H9 (cell line): ENCODE measurements at regions not wholly inside any gene's neighbourhood (a gene's known extent, or its start where the extent isn't known, plus 50 kb on each side); places are given as distances from the start of the nearest gene placed in this dataset.

Experiments used
- DNase-seq: peaks from one replicate; pipeline ENCODE4 v3.0.0-alpha.2; 2017
- H2AFZ ChIP-seq: one replicate; pipeline ENCODE4 v1.6.1; 2013; ENCODE audit warnings: mild to moderate bottlenecking, low read length, control low read depth, moderate library complexity
- H2AK5ac ChIP-seq: 2 replicates; pipeline ENCODE4 v1.6.1; 2013; ENCODE audit warnings: low read length, control low read depth, mixed read lengths; ENCODE audit not compliant: insufficient read length
- H2BK120ac ChIP-seq: one replicate; pipeline ENCODE4 v1.6.1; 2013; ENCODE audit warnings: low read depth, mild to moderate bottlenecking, low read length, control low read depth, inconsistent platforms; ENCODE audit not compliant: poor library complexity, severe bottlenecking
- H2BK12ac ChIP-seq: 2 replicates; pipeline ENCODE4 v1.6.1; 2013; ENCODE audit warnings: low read length, control low read depth, mixed read lengths, low read depth; ENCODE audit not compliant: insufficient read length
- H2BK15ac ChIP-seq: 2 replicates; pipeline ENCODE4 v1.6.1; 2013; ENCODE audit warnings: low read depth, low read length, control low read depth
- H2BK20ac ChIP-seq: one replicate; pipeline ENCODE4 v1.6.1; 2013; ENCODE audit warnings: low read depth, mild to moderate bottlenecking, low read length, control low read depth, inconsistent platforms; ENCODE audit not compliant: poor library complexity, severe bottlenecking
- H2BK5ac ChIP-seq: 2 replicates; pipeline ENCODE4 v1.6.1; 2013; ENCODE audit warnings: low read length, control low read depth, mixed read lengths; ENCODE audit not compliant: insufficient read length
- H3K14ac ChIP-seq: 2 replicates; pipeline ENCODE4 v1.6.1; 2013; ENCODE audit warnings: low read length, control low read depth; ENCODE audit not compliant: insufficient read depth
- H3K18ac ChIP-seq: 2 replicates; pipeline ENCODE4 v1.6.1; 2013; ENCODE audit warnings: low read depth, mild to moderate bottlenecking, mixed read lengths, low read length, control low read depth; ENCODE audit not compliant: insufficient read length
- H3K23ac ChIP-seq: 2 replicates; pipeline ENCODE4 v1.6.1; 2013; ENCODE audit warnings: low read length, control low read depth, mixed read lengths, low read depth; ENCODE audit not compliant: insufficient read length
- H3K23me2 ChIP-seq: 2 replicates; pipeline ENCODE4 v1.6.1; 2013; ENCODE audit warnings: low read depth, mild to moderate bottlenecking, mixed read lengths, low read length, control low read depth; ENCODE audit not compliant: insufficient read length, poor library complexity, severe bottlenecking
- H3K27ac ChIP-seq: 2 replicates; pipeline ENCODE4 v1.5.1; 2013; ENCODE audit warnings: low read length, control low read depth, mixed read lengths, low read depth; ENCODE audit not compliant: insufficient read length
- H3K27me3 ChIP-seq: 2 replicates; pipeline ENCODE4 v1.6.1; 2013; ENCODE audit warnings: low read length, control low read depth, inconsistent platforms; ENCODE audit not compliant: insufficient read depth
- H3K4ac ChIP-seq: 2 replicates; pipeline ENCODE4 v1.6.1; 2013; ENCODE audit warnings: low read depth, mild to moderate bottlenecking, control low read depth, inconsistent platforms, low read length, moderate library complexity
- H3K4me1 ChIP-seq: 2 replicates; pipeline ENCODE4 v1.6.1; 2013; ENCODE audit warnings: low read length, control low read depth, inconsistent platforms; ENCODE audit not compliant: insufficient read depth
- H3K4me2 ChIP-seq: 2 replicates; pipeline ENCODE4 v1.6.1; 2013; ENCODE audit warnings: low read length, control low read depth, mixed read lengths; ENCODE audit not compliant: insufficient read length, insufficient read depth
- H3K56ac ChIP-seq: 2 replicates; pipeline ENCODE4 v1.6.1; 2013; ENCODE audit warnings: low read depth, mild to moderate bottlenecking, mixed read lengths, low read length, control low read depth; ENCODE audit not compliant: insufficient read length
- H3K79me1 ChIP-seq: 2 replicates; pipeline ENCODE4 v1.6.1; 2013; ENCODE audit warnings: low read depth, mild to moderate bottlenecking, moderate library complexity, low read length, control low read depth, inconsistent platforms; ENCODE audit not compliant: insufficient read depth, poor library complexity, severe bottlenecking
- H3K79me2 ChIP-seq: 2 replicates; pipeline ENCODE4 v1.6.1; 2013; ENCODE audit warnings: low read length, control low read depth, inconsistent platforms; ENCODE audit not compliant: insufficient read depth
- H3K9ac ChIP-seq: 2 replicates; pipeline ENCODE4 v1.6.1; 2013; ENCODE audit warnings: low read length, control low read depth, mixed read lengths; ENCODE audit not compliant: insufficient read length; ENCODE audit errors: extremely low read depth
- H3K9me3 ChIP-seq: one replicate; pipeline ENCODE4 v1.6.1; 2013; ENCODE audit warnings: low read depth, low read length, inconsistent platforms; ENCODE audit not compliant: control insufficient read depth
- H3T11ph ChIP-seq: one replicate; pipeline ENCODE4 v1.6.1; 2013; ENCODE audit warnings: mild to moderate bottlenecking, low read length, control low read depth, inconsistent platforms
- H4K20me1 ChIP-seq: one replicate; pipeline ENCODE4 v1.6.1; 2013; ENCODE audit not compliant: control insufficient read depth, insufficient read length, insufficient read depth
- H4K5ac ChIP-seq: 2 replicates; pipeline ENCODE4 v1.6.1; 2013; ENCODE audit warnings: low read depth, mild to moderate bottlenecking, mixed read lengths, low read length, control low read depth; ENCODE audit not compliant: insufficient read length
- H4K8ac ChIP-seq: replicated peaks from 2 replicates; pipeline ENCODE4 v1.6.1; 2013; ENCODE audit warnings: low read length, control low read depth, mixed read lengths, low read depth; ENCODE audit not compliant: insufficient read length
- H4K91ac ChIP-seq: 2 replicates; pipeline ENCODE4 v1.6.1; 2013; ENCODE audit warnings: low read depth, mild to moderate bottlenecking, moderate library complexity, mixed read lengths, low read length, control low read depth; ENCODE audit not compliant: insufficient read length
- H3K27ac Mint-ChIP-seq, 3 experiments: 2 replicates in 2 of 3; 3 replicates in 1 of 3; pipeline ENCODE4 v1.8.0; 2020 to 2021; ENCODE audit warnings: mixed read lengths in 3 of 3, mild to moderate bottlenecking in 1 of 3, moderate library complexity in 1 of 3
- H3K27me3 Mint-ChIP-seq: 2 replicates; pipeline ENCODE4 v1.8.0; 2021; ENCODE audit warnings: low read depth, mild to moderate bottlenecking, moderate library complexity, mixed read lengths
- H3K36me3 Mint-ChIP-seq, 3 experiments: 2 replicates in 2 of 3; 3 replicates in 1 of 3; pipeline ENCODE4 v1.8.0; 2020 to 2021; ENCODE audit warnings: low read depth in 3 of 3, mixed read lengths in 3 of 3; ENCODE audit not compliant: insufficient read depth in 1 of 3
- H3K4me1 Mint-ChIP-seq, 2 experiments: 2 replicates each; pipeline ENCODE4 v1.8.0; 2020; ENCODE audit warnings: mixed read lengths in 2 of 2
- H3K4me3 Mint-ChIP-seq, 2 experiments: 2 replicates in 1 of 2; 3 replicates in 1 of 2; pipeline ENCODE4 v1.8.0; 2020 to 2021; ENCODE audit warnings: mild to moderate bottlenecking in 2 of 2, mixed read lengths in 2 of 2, moderate library complexity in 1 of 2
- H3K9me3 Mint-ChIP-seq, 2 experiments: 2 replicates in 1 of 2; 3 replicates in 1 of 2; pipeline ENCODE4 v1.8.0; 2020; ENCODE audit warnings: mild to moderate bottlenecking in 2 of 2, mixed read lengths in 2 of 2, moderate library complexity in 1 of 2
- CTCF ChIP-seq: fragments of 200-600 bp; sonication (generic); conservative IDR thresholded peaks from 3 replicates; pipeline ENCODE4 v1.8.0; 2021; ENCODE audit warnings: antibody characterized with exemption, mild to moderate bottlenecking
- WGBS: extraction: QIAGEN DNeasy Blood & Tissue Kit; methylation state at CpG from one replicate; pipeline ENCODE4 v1.1.7; 2013; ENCODE audit warnings: missing lambda C conversion rate, low lambda C conversion rate, mixed read lengths; ENCODE audit not compliant: insufficient read length; ENCODE audit errors: extremely low coverage; 5-methylcytosine and 5-hydroxymethylcytosine counted together

DNA sequence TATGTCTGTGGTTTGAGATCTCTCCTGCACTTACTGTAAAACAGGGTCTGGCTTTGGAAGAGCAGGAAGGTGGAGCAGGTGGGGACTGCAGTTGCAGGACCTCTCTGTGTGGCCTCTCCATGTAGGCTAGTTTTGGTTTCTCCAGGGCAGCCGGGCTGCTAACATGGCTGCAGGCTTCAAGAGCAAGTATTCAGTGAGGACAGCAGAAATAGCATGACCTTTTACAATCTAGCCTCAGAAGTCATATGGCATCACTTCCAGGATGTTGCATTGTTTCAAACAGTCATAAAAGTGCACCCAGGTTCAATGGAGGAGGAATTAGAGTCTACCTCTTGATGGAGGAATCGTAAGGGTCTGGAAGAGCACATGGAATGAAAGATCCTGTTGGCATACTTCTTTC lies 728.7 kb downstream of the NTRK3 start:
- Histone ChIP-seq H3K14ac (no peak overlapping the region), H3K9me3 (no peaks in the 10 kb centered on the region), H3K4me1 (no peaks in the 10 kb centered on the region), H4K20me1 (no peaks in the 10 kb centered on the region), H3K27me3 (no peaks in the 10 kb centered on the region), H2AFZ (no peak overlapping the region), H3K4me2 (no peak overlapping the region), H3K79me2 (no peaks in the 10 kb centered on the region), H2AK5ac (no peak overlapping the region), H2BK12ac (no peak overlapping the region), H3K56ac (no peak overlapping the region), H3K18ac (no peak overlapping the region), H3K23me2 (no peaks in the 10 kb centered on the region), H3K23ac (no peak overlapping the region), H4K5ac (no peak overlapping the region), H3K27ac (no peak overlapping the region), H4K91ac (no peak overlapping the region), H3K9ac (no peak overlapping the region), H3K79me1 (no peaks in the 10 kb centered on the region), H2BK20ac (no peak overlapping the region), H2BK5ac (no peak overlapping the region), H3T11ph (no peak overlapping the region), H3K4ac (no peak overlapping the region), H2BK15ac (no peak overlapping the region), H4K8ac (no peak overlapping the region), H2BK120ac (no peak overlapping the region)
- Mint-ChIP-seq H3K27me3 (no peaks in the 10 kb centered on the region), H3K4me1 (peaks cover 0 to 8% of the 10 kb centered on the region in 2 experiments; a peak in 1 of 4 replicates), H3K36me3 (no peaks in the 10 kb centered on the region; a peak in 1 of 7 replicates), H3K27ac (peak overlapping the region in 1 of 3 experiments; percentile 78; a peak in 2 of 7 replicates), H3K4me3 (no peak overlapping the region), H3K9me3 (peaks cover 0 to 3% of the 10 kb centered on the region in 2 experiments; a peak in 3 of 5 replicates)
- no peak for TF ChIP-seq CTCF
- WGBS = no CpG with 5 or more reads among the region's 2 CpGs
- no peak for DNase-seq
